GM19324 (cell line): ENCODE measurements at regions not wholly inside any gene's neighbourhood (a gene's known extent, or its start where the extent isn't known, plus 50 kb on each side); places are given as distances from the start of the nearest gene placed in this dataset.

Experiments
- ATAC-seq: cut with Tn5 transposase; IDR thresholded peaks from one replicate; pipeline ENCODE4 v1.9.1; 2021; ENCODE audit warnings: mild to moderate bottlenecking, moderate library complexity; ENCODE audit not compliant: unreplicated experiment, low FRiP score

- ATAC-seq = no peak
Measured at GRCh38 chr6:21457647-21458046, 135.9 kb upstream of the SOX4 start.

- ATAC-seq = no peak
Measured at GRCh38 chr6:21459641-21460040, 133.9 kb upstream of the SOX4 start.

GRCh38 chr6:21461844-21462518 lies 131.6 kb upstream of the SOX4 start:
- no peak for ATAC-seq

GRCh38 chr6:21462519-21462852 lies 131.1 kb upstream of the SOX4 start:
- no peak for ATAC-seq

GRCh38 chr6:21467091-21467490 lies 126.5 kb upstream of the SOX4 start:
- ATAC-seq = no peak

GRCh38 chr6:21468461-21468860 lies 125.1 kb upstream of the SOX4 start:
- ATAC-seq = no peak

GRCh38 chr6:21469213-21469612 lies 124.3 kb upstream of the SOX4 start:
- ATAC-seq = no peak

- no peak for ATAC-seq
Measured at GRCh38 chr6:21476112-21476511, 117.4 kb upstream of the SOX4 start.

- ATAC-seq = no peak
Measured at GRCh38 chr6:21478411-21478810, 115.1 kb upstream of the SOX4 start.

GRCh38 chr6:21478883-21479539 lies 114.5 kb upstream of the SOX4 start:
- ATAC-seq = no peak

- ATAC-seq = no peak
Measured at GRCh38 chr6:21486115-21486514, 107.4 kb upstream of the SOX4 start.

- no peak for ATAC-seq
Measured at GRCh38 chr6:21489826-21490225, 103.7 kb upstream of the SOX4 start.

- ATAC-seq = no peak
Measured at GRCh38 chr6:21491955-21492354, 101.6 kb upstream of the SOX4 start.

- no peak for ATAC-seq
Measured at GRCh38 chr6:21494505-21494904, 99.0 kb upstream of the SOX4 start.

- no peak for ATAC-seq
Measured at GRCh38 chr6:21496196-21496595, 97.4 kb upstream of the SOX4 start.

GRCh38 chr6:21496706-21497105 lies 96.8 kb upstream of the SOX4 start:
- no peak for ATAC-seq

GRCh38 chr6:21500314-21501020 lies 93.1 kb upstream of the SOX4 start:
- no peak for ATAC-seq

- ATAC-seq = no peak
Measured at GRCh38 chr6:21501021-21501354, 92.6 kb upstream of the SOX4 start.

- no peak for ATAC-seq
Measured at GRCh38 chr6:21501815-21502214, 91.7 kb upstream of the SOX4 start.

- ATAC-seq = no peak
Measured at GRCh38 chr6:21502682-21503081, 90.9 kb upstream of the SOX4 start.

- ATAC-seq = no peak
Measured at GRCh38 chr6:21504790-21505189, 88.8 kb upstream of the SOX4 start.

- ATAC-seq = no peak
Measured at GRCh38 chr6:21505574-21505990, 88.0 kb upstream of the SOX4 start.
